ENCODE measurements at regions not wholly inside any gene's neighbourhood (a gene's known extent, or its start where the extent isn't known, plus 50 kb on each side); places are given as distances from the start of the nearest gene placed in this dataset.

- H3F3A ChIP-seq (ENCODE audit: low read length, unreplicated experiment), result no peaks in the 10 kb centered on the region
- ATAC-seq, result no peak
- H3K79me2 ChIP-seq (ENCODE audit: low read length), result no peaks in the 10 kb centered on the region
- H3K4me2 ChIP-seq (ENCODE audit: low read length), result no peak overlapping the region
- TF ChIP-seq CTCF (conservative IDR thresholded peaks at IDR 0.05; ENCODE audit: low read depth, low read length) (no peak), EZH2phosphoT487 (IDR thresholded peaks at IDR 0.05; ENCODE audit: borderline replicate concordance, low read length) (no peak), EZH2 (IDR thresholded peaks at IDR 0.05; ENCODE audit: low read length, unreplicated experiment) (no peak)
- CTCF ChIA-PET, result interaction anchor here (0.6 kb wide), 1 partner anchor 145 kb away, joined by 3 read pairs; no protein-coding TSS in a partner anchor
- POLR2A ChIA-PET (ENCODE audit: unreplicated experiment), result no interaction called here
- no TSS peak for BruUV-seq (replicated peaks)
- H3K9me2 ChIP-seq (replicated peaks; ENCODE audit: low read length), result no peaks in the 10 kb centered on the region
- no peaks in the 10 kb centered on the region for H3K36me3 ChIP-seq (ENCODE audit: low read depth, low read length)
- H3K27ac ChIP-seq (ENCODE audit: low read length), result no peak overlapping the region
- H4K20me1 ChIP-seq (ENCODE audit: low read length), result no peaks in the 10 kb centered on the region
- H3K9ac ChIP-seq (ENCODE audit: low read length), result no peak overlapping the region
- no peak overlapping the region for H3K4me3 ChIP-seq (ENCODE audit: low read length)
- DNase-seq, result no peak
- intact Hi-C loops (cut with micrococcal nuclease), result no loop called here
- no peaks in the 10 kb centered on the region for H3K27me3 ChIP-seq (ENCODE audit: low read length)
- no peak overlapping the region for H2AFZ ChIP-seq (ENCODE audit: low read length)
- H3K4me1 ChIP-seq (ENCODE audit: insufficient read depth, low read length), result peaks cover 16% of the 10 kb centered on the region
- H3K9me3 ChIP-seq (ENCODE audit: low read length), result no peaks in the 10 kb centered on the region
Measured at GRCh38 chr13:77416666-77417212, 89.8 kb upstream of the MYCBP2 start.

GRCh38 chr13:77415253-77416071 lies 88.6 kb upstream of the MYCBP2 start:
- Histone ChIP-seq H3F3A (ENCODE audit: low read length, unreplicated experiment) (no peaks in the 10 kb centered on the region), H2AFZ (ENCODE audit: low read length) (no peak overlapping the region), H3K9me2 (replicated peaks; ENCODE audit: low read length) (no peaks in the 10 kb centered on the region), H3K4me3 (ENCODE audit: low read length) (no peak overlapping the region), H3K9me3 (ENCODE audit: low read length) (no peaks in the 10 kb centered on the region), H3K27me3 (ENCODE audit: low read length) (no peaks in the 10 kb centered on the region), H3K27ac (ENCODE audit: low read length) (no peak overlapping the region), H3K36me3 (ENCODE audit: low read depth, low read length) (no peaks in the 10 kb centered on the region), H3K9ac (ENCODE audit: low read length) (no peak overlapping the region), H3K79me2 (ENCODE audit: low read length) (no peaks in the 10 kb centered on the region), H3K4me1 (ENCODE audit: insufficient read depth, low read length) (peaks cover 16% of the 10 kb centered on the region), H3K4me2 (ENCODE audit: low read length) (no peak overlapping the region), H4K20me1 (ENCODE audit: low read length) (no peaks in the 10 kb centered on the region)
- DNase-seq (no peak), ATAC-seq (no peak)
- CTCF ChIA-PET, result no interaction called here
- POLR2A ChIA-PET (ENCODE audit: unreplicated experiment), result no interaction called here
- intact Hi-C loops (cut with micrococcal nuclease), result no loop called here
- no peak for TF ChIP-seq EZH2phosphoT487 (IDR thresholded peaks at IDR 0.05; ENCODE audit: borderline replicate concordance, low read length)
- no peak for TF ChIP-seq EZH2 (IDR thresholded peaks at IDR 0.05; ENCODE audit: low read length, unreplicated experiment)
- no peak for TF ChIP-seq CTCF (conservative IDR thresholded peaks at IDR 0.05; ENCODE audit: low read depth, low read length)
- no TSS peak for BruUV-seq (replicated peaks)

- Histone ChIP-seq H3K27me3 (ENCODE audit: low read length) (no peaks in the 10 kb centered on the region), H3K36me3 (ENCODE audit: low read depth, low read length) (no peaks in the 10 kb centered on the region), H3F3A (ENCODE audit: low read length, unreplicated experiment) (no peaks in the 10 kb centered on the region), H3K4me3 (ENCODE audit: low read length) (no peak overlapping the region), H3K9me2 (replicated peaks; ENCODE audit: low read length) (no peaks in the 10 kb centered on the region), H3K27ac (ENCODE audit: low read length) (no peak overlapping the region), H3K79me2 (ENCODE audit: low read length) (no peaks in the 10 kb centered on the region), H3K4me1 (ENCODE audit: insufficient read depth, low read length) (peaks cover 6% of the 10 kb centered on the region), H3K4me2 (ENCODE audit: low read length) (no peak overlapping the region), H2AFZ (ENCODE audit: low read length) (no peak overlapping the region), H3K9ac (ENCODE audit: low read length) (no peak overlapping the region), H4K20me1 (ENCODE audit: low read length) (no peaks in the 10 kb centered on the region), H3K9me3 (ENCODE audit: low read length) (no peaks in the 10 kb centered on the region)
- DNase-seq (no peak), ATAC-seq (no peak)
- ChIA-PET CTCF (no interaction called here), POLR2A (ENCODE audit: unreplicated experiment) (no interaction called here)
- no TSS peak for BruUV-seq (replicated peaks)
- no peak for TF ChIP-seq EZH2 (IDR thresholded peaks at IDR 0.05; ENCODE audit: low read length, unreplicated experiment)
- TF ChIP-seq EZH2phosphoT487 (IDR thresholded peaks at IDR 0.05; ENCODE audit: borderline replicate concordance, low read length), result no peak
- TF ChIP-seq CTCF (conservative IDR thresholded peaks at IDR 0.05; ENCODE audit: low read depth, low read length), result no peak
- intact Hi-C loops (cut with micrococcal nuclease), result no loop called here
Measured at GRCh38 chr13:77412860-77413259, 86.0 kb upstream of the MYCBP2 start.

Measured in PC-3 (cell line).